Nephron (organoid): ENCODE measurements at regions not wholly inside any gene's neighbourhood (a gene's known extent, or its start where the extent isn't known, plus 50 kb on each side); places are given as distances from the start of the nearest gene placed in this dataset.

Experiments used
- H3K27ac Mint-ChIP-seq, 3 experiments: 2 replicates each; pipeline ENCODE4 v1.8.0; 2020; ENCODE audit warnings: mixed read lengths in 3 of 3, mild to moderate bottlenecking in 2 of 3, moderate library complexity in 1 of 3
- H3K27me3 Mint-ChIP-seq: 2 replicates; pipeline ENCODE4 v1.8.0; 2021; ENCODE audit warnings: low read depth, mild to moderate bottlenecking, moderate library complexity, mixed read lengths
- H3K36me3 Mint-ChIP-seq: 2 replicates; pipeline ENCODE4 v1.8.0; 2020; ENCODE audit warnings: low read depth, mixed read lengths
- H3K4me1 Mint-ChIP-seq: 2 replicates; pipeline ENCODE4 v1.8.0; 2020; ENCODE audit warnings: mixed read lengths
- H3K4me3 Mint-ChIP-seq, 3 experiments: 2 replicates each; pipeline ENCODE4 v1.8.0; 2020; ENCODE audit warnings: mild to moderate bottlenecking in 3 of 3, mixed read lengths in 3 of 3, moderate library complexity in 2 of 3
- H3K9me3 Mint-ChIP-seq: 2 replicates; pipeline ENCODE4 v1.8.0; 2020; ENCODE audit warnings: mixed read lengths
- TF ChIP-seq, protein P1 (sequence below), 3 experiments: fragments of 200-600 bp; sonication (generic); IDR thresholded peaks; one replicate each; pipeline ENCODE4 v1.5.0; 2021; ENCODE audit warnings: antibody characterized with exemption in 3 of 3; ENCODE audit not compliant: unreplicated experiment in 3 of 3

DNA sequence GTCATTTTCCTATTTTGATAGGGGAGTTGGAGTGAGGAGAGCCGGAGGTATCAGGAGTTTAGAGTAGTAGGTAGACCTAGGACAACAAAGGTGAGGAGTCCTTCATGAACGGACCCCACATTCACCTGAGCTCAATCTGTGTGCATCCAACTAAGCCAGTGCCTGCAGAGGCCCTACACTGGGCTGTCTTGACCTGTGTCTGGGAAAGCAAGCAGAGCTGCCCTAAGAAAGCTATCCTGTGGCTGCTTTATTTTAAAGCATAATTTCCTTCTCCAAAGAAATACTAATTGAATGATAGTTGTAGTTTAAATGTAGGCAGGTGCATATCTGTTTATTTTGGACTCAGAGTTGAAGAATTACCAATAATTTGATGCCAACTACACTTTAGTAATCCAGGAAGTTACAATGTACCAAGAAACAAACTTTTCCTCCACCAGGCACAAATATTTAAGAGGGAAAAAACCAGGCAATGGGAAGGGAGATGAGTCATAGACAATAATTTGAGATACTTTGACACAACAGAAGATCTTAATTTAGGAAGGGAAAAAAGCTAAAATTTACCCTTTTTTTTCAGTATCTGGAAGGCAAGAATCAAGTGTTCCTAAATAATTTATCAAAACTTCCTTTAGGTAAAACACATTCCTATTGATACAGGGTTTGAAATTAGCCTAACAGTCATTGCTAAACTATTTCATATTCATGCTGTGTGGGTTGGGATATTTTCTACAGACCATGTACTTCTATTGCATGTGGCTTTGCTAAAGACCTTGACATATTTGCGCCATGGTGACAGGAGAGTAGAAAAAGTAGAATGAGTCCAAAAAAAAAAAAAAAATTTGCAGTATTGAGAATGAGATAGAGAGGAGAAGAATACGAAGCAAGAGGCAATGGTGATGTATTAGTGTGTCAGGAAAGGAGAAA, 376.6 kb upstream of the TUSC1 start:
- Mint-ChIP-seq H3K4me3 (no peak overlapping the region), H3K27ac (no peak overlapping the region), H3K36me3 (no peaks in the 10 kb centered on the region), H3K27me3 (no peaks in the 10 kb centered on the region), H3K9me3 (no peaks in the 10 kb centered on the region), H3K4me1 (no peaks in the 10 kb centered on the region)
- TF ChIP-seq, protein P1, sequence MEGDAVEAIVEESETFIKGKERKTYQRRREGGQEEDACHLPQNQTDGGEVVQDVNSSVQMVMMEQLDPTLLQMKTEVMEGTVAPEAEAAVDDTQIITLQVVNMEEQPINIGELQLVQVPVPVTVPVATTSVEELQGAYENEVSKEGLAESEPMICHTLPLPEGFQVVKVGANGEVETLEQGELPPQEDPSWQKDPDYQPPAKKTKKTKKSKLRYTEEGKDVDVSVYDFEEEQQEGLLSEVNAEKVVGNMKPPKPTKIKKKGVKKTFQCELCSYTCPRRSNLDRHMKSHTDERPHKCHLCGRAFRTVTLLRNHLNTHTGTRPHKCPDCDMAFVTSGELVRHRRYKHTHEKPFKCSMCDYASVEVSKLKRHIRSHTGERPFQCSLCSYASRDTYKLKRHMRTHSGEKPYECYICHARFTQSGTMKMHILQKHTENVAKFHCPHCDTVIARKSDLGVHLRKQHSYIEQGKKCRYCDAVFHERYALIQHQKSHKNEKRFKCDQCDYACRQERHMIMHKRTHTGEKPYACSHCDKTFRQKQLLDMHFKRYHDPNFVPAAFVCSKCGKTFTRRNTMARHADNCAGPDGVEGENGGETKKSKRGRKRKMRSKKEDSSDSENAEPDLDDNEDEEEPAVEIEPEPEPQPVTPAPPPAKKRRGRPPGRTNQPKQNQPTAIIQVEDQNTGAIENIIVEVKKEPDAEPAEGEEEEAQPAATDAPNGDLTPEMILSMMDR (IDR thresholded peaks at IDR 0.05; ENCODE audit: unreplicated experiment in 3 of 3): no peak

DNA sequence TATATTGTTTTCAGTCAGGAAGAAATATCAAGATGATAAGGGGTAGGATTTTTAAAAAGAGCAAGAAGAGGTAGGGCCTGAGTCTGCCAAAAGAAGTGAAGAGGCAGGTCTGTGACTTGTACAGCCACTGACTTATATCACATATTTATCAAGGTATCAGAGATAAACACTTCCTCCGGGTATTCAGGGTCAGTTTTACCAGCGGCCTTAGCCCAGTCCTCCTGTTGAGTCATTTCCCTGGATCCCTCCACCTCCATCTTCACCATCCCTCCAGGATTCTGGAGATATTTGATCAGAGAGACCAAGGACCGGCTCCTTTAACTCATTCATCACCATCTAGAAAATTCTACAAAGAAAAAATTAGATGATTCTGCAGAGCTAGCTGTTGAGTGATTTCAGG, 375.7 kb upstream of the TUSC1 start:
- H3K27me3 Mint-ChIP-seq: no peaks in the 10 kb centered on the region
- H3K4me3 Mint-ChIP-seq: no peak overlapping the region
- no peaks in the 10 kb centered on the region for H3K4me1 Mint-ChIP-seq
- H3K36me3 Mint-ChIP-seq: no peaks in the 10 kb centered on the region
- peaks cover 4% of the 10 kb centered on the region for H3K9me3 Mint-ChIP-seq
- TF ChIP-seq, protein P1 (IDR thresholded peaks at IDR 0.05; ENCODE audit: unreplicated experiment in 3 of 3): no peak
- no peak overlapping the region for H3K27ac Mint-ChIP-seq

DNA sequence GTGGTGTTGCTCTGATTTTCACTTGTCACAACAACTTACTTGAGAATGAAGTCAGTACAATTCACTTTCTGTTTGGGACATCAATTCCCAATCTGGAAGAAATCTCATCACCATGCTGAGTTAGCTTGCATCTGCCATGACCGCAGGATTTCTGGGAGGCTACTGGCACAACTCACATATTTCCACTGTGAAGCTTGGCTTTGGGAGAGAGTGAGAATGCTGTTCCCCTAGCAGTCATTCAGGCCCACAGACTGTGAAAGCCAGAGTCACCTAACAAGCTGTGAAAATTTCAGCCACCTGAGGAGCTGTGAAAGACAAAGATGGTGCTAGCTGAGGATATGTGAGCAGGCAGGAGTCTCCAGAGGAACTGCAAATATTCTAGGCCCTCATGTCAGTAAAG, 365.2 kb upstream of the TUSC1 start:
- peaks cover 14% of the 10 kb centered on the region for H3K9me3 Mint-ChIP-seq
- H3K4me1 Mint-ChIP-seq: no peaks in the 10 kb centered on the region
- H3K27ac Mint-ChIP-seq: no peak overlapping the region
- no peak overlapping the region for H3K4me3 Mint-ChIP-seq
- TF ChIP-seq, protein P1 (IDR thresholded peaks at IDR 0.05; ENCODE audit: unreplicated experiment in 3 of 3): no peak
- H3K36me3 Mint-ChIP-seq: no peaks in the 10 kb centered on the region
- no peaks in the 10 kb centered on the region for H3K27me3 Mint-ChIP-seq

DNA sequence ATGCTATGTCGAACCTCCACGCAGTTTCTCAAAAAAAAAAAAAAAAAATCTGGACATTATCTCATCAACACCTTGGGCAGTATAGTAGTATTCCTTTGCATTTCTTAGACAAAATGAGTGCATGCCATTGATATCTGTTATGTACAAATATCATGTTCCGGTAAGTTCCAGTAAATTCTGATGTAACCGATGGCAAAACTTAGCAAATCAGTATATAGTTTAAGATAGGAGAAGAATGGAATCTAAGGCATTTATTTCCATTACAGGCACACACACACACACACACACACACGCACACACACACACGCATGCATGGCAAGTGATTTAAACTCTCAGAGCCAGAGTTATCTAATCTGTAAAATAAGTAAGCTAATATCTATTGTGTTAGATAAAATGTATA, 356.5 kb upstream of the TUSC1 start:
- no peaks in the 10 kb centered on the region for H3K36me3 Mint-ChIP-seq
- peaks cover 5% of the 10 kb centered on the region for H3K9me3 Mint-ChIP-seq
- TF ChIP-seq, protein P1 (IDR thresholded peaks at IDR 0.05; ENCODE audit: unreplicated experiment in 3 of 3): no peak
- H3K27ac Mint-ChIP-seq: no peak overlapping the region
- H3K27me3 Mint-ChIP-seq: no peaks in the 10 kb centered on the region
- H3K4me1 Mint-ChIP-seq: peaks cover 11% of the 10 kb centered on the region
- H3K4me3 Mint-ChIP-seq: no peak overlapping the region

DNA sequence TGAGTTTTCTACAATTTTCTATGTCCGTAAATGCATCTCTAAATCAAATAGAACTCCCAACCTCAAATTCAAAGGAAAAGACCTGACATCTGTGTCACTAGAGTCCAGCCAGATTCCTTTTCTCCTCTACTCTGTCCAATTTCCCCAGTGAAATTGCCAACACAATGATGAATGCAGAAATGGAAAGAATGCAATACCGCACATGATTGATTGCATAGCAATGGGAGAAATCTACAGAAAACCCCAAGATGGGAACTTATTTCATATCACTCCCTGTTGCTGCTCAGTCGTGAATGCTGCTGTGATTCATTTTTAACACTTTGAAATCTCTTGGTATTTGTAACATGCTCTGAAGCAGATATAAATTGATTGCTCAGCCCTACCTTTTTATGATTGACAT, 355.1 kb upstream of the TUSC1 start:
- Mint-ChIP-seq H3K36me3 (no peaks in the 10 kb centered on the region), H3K4me3 (no peak overlapping the region), H3K27me3 (no peaks in the 10 kb centered on the region), H3K9me3 (no peaks in the 10 kb centered on the region), H3K27ac (peak overlapping the region in 1 of 3 experiments; percentile 8), H3K4me1 (peaks cover 11% of the 10 kb centered on the region)
- TF ChIP-seq, protein P1 (IDR thresholded peaks at IDR 0.05; ENCODE audit: unreplicated experiment in 3 of 3): no peak
